NCI-H1105 treated with DMSO at 0.1 percent for 48 hours (cell line): ENCODE measurements at regions not wholly inside any gene's neighbourhood (a gene's known extent, or its start where the extent isn't known, plus 50 kb on each side); places are given as distances from the start of the nearest gene placed in this dataset.

Experiments
- DNase-seq: peaks from one replicate; lab custom pipeline; 2025; lab: John Stamatoyannopoulos, UW

DNA sequence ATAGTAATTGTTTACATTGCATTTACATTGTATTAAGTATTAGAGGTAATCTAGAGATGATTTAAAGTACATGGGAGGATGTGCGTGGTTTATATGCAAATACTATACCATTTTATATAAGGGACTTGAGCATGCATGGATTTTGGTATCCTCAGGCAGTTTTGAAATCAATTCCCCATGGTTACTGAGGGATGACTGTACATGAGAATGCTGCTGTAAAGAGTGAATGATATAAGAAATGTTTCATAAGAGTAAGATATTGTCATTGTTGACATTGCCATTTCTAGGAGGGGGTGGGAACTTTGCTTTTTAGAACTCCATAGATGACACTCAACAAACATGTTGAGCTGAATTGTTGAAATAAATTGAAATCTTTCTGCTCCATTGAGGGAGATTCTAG lies 185.0 kb downstream of the SEMA6A start:
- DNase-seq = no peak

DNA sequence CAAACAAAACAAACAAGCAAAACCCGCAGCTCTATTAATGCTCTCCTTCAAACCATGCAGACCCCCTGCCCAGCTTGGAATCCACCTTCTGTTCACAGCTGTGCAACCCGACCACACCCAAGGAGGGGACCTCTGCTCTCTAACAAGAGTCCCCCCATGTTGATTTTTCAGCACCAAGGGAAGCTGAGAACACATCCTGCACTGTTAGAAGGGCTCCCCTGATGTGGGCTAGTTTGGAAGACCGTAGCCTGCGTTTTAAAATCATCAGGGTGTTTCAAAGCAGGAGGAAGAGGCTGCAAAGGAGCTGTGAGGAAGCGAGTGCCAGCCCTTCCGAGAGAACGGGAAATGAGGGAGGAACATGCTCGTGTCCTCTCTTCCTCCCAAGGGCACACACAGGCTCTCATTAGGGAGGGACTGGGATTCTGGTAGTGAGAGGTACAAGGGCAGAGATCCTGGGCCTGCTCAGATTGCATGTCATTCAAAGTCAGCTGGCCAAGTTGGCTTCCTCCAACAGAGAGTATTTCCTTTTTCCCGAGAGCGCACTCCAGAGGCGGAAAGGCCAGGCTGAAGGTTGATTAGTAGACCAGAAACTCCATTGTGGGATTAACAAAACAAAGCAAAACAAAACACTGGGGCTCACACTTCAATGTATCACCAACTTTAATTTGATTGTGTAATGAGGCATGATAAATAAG lies 185.9 kb downstream of the SEMA6A start:
- no peak for DNase-seq

DNA sequence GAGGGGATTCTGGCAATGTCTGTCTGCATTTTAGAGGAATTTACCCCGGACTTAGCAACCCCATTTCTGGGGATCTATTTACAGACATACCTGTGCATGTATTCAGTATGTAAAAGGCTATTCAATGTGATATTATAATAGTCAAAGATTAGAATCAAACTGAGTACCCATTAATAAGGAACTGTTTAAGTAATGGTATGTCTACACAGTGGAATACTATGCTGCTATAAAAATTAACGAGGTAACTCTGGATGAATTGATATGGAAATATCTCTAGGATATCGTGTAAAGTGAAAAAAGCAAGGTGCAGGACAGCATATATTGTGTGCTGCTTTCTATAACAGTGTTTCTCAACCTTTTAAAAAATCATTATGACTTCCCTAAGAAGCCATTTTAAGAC lies 186.9 kb downstream of the SEMA6A start:
- DNase-seq = no peak

DNA sequence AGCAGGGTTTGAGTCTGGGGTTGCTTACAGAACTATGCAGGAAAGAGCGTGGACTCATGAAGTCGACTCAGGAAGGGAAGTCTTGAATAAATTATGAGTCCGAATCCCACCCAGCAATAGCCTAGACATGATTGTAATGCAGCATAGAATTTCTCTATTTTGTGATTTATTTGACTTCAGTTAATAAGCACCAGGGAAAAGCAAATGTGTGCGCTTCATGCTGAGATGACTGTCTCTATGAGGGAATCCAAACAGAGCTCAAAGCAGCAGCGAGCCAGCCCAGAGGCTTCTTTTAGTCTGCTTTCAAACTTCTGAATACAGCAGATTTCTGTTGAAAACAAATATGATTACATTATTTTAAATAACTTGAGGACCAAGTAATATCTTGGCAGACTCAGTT lies 188.0 kb downstream of the SEMA6A start:
- no peak for DNase-seq

DNA sequence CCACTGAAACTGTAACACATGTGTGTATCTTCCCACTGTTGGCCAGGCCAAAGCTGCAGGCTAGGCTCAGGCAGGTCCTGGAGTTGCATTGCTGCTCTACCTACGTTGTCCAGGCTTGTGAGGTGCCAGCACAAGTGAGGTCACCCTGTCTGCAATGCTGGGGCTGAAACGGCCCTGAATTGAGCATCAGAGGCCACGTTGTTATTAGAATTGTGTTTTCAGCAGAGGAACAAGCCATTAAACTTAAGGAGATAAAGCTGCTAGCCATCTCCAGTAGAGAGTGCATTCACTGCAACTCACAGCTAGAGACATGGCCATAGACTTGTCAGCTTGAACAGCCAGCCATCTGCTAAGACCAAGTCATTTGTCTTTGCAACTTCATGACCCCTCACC lies 191.8 kb downstream of the SEMA6A start:
- no peak for DNase-seq

DNA sequence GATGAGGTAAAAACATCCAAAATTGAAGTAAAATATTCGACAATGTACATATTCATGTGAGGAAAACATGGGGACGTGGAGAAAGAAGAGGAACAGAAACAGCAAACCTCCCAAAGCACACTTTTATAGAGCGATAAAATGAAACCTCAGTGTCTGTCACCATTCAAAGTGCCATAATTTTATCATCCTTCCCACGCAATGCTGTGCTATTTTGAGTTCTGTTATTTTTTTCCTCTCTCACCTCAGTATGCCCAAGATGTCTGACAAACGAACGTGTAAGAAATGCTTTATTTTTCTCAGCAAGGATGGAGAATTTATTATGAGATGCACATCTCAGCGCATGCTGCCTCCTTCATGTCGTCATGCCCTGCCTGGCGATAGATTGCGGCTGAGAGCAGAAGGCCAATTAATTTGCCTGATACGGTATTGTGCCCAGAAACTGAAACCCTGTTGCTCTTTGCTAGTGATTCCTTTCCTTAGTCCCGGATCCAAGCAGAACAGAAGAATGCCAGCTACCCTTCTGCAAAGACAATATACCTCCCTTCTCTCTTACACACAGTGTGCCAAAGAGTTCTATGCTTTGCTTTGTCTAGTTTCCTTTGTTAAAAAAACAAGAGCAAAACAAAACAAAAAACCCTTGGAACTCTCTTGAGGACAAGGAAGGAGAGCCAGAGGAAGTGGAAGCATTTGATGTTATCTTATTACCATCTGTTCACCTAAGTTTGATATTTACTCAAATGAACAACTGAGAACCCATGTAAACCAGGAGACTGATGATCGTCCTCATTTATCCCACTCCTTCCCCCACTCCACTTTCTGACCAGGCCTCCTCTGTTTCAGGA lies 192.4 kb downstream of the SEMA6A start:
- DNase-seq = no peak

DNA sequence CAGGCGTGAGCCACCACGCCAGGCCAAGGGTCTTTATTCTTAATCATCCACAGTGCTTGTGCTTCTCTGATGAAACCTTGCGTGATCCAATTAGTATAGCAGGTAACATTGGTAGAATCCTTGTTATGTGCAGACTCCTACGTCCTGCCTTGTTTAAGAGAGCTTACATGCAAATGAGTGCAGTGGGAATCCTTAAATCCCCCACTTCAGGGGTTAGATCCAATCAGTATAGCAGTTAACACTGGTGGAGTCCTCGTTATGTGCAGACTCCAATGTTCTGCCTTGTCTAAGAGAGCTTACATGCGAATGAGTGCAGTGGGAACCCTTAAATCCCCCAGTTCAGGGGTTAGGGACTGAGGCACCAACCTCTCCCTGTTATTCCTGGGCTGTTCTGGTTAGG lies 193.4 kb downstream of the SEMA6A start:
- DNase-seq = no peak

DNA sequence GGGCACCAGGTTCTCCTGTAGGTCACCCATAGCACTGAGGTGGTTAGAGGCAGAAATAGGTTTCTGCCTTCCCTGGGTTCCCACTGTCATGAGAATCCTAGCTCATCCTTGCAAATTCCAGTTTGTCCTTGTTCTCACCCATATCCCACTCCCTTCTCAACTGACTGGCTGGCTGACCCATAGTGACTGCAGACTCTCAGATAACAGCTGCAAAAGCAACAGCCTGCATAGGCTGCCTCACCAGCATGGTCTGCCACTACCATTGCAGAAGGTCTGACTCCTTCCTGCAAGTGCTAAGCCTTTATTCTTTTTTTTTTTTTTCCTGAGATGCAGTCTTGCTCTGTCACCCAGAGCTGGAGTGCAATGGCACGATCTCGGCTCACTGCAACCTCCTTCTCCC lies 194.0 kb downstream of the SEMA6A start:
- no peak for DNase-seq

DNA sequence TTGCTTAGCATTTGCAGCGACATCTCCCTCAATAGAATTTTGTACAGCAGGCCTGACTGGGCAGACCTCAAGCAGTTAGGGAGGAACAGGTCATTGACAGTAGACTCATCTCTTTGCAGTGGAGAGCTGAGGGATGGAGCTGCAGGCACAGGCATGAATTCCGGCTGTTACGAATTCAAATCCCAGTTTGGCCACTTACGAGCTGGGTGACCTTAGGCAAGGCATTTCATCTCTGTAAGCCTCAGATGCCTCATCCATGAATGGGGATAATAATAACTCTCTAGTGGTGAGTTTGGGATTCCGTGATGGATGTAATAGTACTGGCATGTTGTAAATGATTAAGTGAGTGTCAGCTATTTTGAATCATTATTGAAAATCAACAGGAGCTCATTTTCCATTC lies 195.3 kb downstream of the SEMA6A start:
- DNase-seq = no peak

DNA sequence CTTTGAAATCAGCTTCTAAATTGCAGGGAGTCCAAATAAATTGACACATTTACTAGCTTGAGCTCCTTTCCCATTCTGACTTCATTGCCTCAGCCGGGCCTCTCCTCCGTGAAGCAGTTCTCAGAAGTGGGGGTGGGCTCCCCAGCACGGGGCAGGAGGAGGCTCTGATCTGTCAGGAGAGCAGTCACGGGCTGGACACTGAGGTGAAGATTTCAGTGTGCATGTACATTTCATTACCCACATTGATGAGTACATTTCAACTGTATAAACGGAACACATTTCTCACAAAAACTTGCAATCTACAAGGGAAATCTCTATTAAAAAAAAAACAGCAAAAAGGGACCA lies 195.9 kb downstream of the SEMA6A start:
- DNase-seq = no peak

DNA sequence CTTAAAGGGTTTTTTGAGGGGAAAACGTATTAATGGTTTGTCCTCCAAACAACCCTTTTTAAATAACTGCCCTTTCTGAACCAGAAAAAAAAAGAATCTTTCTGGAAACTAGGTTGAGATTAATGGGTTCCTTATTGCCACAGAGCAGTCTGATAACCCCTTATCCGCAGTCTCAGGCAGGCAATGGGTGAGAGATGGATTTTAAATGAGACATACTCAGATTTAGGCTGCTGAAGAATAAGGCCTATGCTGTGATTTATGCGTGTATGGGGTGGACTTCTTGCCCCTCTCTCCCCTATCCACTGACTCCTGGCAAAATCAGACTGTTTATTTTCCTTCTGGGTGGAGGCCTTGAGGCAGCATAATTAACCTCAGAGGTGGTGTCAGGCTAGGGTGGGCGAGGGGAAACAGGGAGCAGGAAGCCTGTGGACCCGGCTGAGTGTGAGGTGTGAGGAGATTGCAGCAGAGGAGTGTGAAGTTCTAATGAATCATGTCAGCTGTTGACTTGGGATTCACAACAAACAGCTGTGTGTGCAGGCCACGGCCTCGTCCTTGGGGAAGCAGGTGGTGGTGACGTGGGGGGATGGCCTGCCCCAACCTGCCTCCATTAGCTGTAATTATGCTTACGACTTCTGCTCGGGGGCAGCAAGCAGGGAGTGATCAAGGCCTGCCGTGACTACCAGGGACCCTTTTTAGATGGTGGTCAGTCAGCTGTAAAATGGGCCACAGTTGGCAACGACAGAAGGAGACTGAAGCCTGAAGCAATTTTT lies 196.4 kb downstream of the SEMA6A start:
- DNase-seq = peak; percentile 91

DNA sequence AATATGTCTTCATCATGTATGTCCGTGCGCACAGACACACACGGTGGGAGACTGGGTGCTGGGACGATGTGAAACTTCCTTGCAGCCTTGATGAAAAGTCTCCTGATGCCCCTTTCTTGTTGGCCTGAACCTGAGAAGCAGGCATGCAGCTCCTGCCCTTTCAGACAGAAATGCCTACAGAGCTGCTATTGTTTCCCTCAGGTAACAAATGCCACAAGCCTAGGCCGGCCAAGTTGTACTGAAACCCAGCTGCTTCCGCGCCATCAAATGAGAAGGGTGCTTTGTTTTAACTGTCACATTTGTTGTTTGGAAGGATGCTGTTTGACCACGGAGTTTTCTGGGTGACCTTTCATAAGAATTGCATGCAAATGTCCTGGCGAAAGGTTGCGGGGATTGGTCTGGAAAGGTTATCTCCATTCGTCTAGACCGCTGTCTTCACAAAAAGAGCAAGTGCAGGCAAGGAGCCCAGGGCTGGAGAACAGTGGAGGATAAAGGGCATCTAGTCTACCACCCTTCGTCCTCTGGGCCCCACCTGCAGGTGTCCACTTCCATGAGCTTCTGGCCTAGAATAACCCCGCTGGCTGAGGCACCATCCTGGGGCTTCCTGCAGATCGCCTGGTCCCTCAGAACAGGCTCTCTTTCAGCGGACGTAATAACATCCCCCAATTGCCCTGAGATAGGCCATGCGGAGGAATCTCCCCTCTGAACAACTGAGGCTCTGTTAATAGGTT lies 197.2 kb downstream of the SEMA6A start:
- no peak for DNase-seq

DNA sequence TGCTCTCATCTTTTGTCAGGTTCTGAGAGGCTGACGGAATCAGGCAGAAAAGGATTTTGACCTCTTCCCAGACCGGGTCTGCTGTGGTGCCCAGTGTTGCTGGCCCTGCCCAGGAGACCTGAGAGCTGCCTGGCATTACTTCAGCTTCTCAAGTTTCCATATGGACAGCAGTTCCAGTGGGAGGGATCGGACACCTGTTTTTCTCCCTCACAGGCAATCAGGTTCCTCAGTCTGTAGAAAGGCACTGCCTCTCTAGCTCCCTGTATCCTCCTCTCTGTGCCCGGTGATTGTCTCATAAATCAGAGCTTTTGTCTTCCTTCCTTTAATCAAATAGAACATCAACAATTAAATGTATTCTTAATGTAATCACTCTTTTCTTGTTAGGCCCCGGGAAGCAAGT lies 198.7 kb downstream of the SEMA6A start:
- DNase-seq = no peak

DNA sequence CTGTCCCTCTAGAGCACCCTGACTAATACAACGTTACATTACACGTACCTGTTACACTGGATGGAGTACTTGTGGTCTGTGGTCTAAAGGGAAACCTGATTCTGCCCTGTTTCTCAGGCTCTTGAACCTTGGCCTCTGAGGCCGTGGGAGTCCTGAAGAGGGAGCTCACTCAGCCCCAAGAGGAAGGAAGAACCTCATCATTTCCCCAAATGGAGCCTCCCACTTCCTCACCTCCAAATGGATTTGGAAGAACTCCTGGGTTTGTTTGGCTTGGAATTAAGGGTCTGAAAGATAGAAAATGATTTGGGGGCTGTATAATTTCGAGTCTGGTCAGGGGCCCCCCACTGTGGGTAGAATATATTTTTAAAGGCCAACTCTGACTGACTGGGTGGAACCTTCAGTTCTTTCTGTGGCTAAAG lies 200.2 kb downstream of the SEMA6A start:
- no peak for DNase-seq

DNA sequence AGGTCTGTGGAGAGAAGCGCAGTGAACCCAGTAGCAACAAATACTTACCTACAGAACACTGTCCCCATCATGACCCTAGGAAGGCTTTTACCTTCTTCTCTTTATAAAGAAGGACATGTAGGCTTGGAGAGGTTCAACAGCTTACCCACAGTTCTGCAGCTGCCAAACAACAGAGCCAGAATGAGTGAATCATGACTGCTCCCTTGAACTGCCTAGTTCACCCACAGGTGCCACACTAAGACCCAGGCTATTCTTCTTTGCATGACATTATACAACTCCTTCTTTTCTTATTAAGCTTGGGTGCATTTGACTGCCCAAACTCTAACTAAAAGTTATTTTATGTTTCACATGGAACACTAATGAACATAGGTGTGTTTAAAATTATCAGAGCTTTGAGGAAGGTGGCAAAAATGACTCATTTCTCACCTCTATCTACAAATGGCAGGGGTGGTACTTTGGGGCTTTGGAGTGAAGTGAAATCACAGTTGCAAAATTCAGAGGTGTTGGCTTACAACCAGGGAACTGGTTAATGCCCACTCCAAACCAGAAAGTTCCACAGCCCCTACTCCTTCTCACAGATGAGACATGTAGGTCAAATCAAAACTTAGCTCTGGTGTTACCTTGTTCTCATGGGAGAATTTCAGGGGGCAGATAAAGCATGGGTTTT lies 201.6 kb downstream of the SEMA6A start:
- DNase-seq = no peak

DNA sequence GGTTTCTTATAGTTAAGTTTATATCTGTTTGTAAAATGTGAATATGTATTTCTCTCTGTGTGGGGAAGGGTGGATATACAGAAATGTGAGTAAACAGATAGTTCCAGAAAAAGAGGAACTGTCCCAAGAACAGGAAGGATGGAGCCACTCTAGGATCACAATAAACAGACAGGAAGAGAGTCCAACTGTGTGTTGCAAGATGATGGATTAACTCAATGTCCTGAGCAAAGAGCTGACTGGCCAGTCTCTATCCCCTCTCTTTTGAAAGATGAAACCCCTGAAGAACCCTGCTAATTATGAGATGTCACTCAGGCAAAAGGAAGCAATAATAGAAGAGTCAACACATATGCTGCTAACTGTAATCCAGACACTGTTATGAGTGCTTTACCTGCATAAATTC lies 202.7 kb downstream of the SEMA6A start:
- no peak for DNase-seq

DNA sequence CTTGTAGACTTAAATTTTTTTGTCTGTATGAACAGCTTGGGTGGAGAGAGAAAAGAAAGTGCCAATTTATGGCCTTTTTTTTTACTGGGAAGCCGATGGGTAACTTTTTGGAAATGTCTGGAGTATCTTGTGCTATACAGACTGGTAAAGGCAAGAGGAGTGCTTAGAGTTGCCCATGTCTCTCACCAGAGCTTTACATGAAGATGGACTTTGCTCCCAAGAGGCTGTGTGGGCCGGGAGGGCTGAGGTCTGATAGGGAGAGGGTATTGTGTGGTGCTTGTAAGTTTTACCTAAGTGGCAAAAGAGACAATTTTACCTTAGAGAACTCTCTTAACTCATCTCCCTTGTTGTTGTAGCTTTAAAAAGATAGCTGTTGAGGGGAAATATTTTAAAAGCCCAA lies 203.2 kb downstream of the SEMA6A start:
- DNase-seq = no peak

DNA sequence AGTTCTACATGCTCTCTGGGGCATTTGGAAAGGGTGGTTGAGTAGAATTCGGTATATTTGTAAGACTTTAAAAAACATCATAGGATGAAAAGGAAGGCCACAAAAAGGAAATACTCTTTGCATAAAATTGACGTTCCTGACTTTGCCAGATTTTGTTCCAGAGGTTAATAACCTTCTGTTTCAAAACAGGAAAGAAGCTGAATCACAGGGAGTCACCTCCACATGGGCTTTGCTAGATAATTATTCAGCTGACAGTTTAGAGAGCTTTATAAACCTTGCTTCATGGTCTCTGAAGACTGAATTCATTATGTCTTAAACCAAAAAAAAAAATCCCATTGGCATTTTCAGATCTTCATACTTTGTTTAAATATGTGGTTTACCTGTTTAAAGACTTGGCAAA lies 203.7 kb downstream of the SEMA6A start:
- DNase-seq = no peak

DNA sequence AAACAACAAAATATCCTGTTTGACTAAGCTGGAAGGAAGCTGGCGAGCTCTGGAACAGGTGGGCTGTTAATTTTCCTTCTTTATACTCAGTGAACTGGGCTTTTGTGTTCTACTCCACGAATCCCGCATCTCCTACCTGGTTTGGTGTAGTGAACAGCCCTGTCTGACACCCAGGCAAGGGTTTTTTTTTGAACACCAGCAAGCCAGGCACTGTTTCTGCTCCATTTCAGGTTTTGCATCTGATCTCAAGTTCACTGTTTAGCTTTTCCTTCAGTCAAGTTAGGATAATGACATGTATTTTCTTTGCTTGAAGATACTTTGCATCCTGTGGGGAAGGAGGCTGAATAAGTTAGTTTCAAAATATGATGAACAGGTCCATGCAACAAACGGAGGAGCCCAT lies 204.5 kb downstream of the SEMA6A start:
- no peak for DNase-seq

DNA sequence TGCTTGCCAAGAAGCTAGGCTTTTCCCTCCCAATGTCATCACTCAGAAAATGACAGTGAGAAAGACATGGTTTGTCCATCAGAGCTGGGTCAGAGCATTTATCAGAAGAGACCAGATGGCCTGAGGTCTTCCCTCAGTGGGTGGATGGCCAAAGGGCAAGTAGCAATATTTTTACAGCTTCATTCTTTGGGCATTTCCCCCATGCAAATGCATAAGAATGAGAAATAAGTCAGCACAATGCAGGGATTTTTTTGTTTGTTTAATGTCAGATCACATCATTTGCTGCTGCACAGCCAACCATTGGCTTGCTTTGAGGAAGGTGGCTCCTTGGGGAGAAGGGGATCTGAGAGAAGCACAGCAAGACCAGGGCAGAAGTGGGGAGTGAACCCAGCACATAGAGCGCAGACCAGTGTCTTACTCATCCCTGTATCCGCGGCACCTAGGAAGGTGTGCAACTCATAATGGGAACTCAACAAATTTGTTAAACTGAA lies 209.6 kb downstream of the SEMA6A start:
- no peak for DNase-seq

DNA sequence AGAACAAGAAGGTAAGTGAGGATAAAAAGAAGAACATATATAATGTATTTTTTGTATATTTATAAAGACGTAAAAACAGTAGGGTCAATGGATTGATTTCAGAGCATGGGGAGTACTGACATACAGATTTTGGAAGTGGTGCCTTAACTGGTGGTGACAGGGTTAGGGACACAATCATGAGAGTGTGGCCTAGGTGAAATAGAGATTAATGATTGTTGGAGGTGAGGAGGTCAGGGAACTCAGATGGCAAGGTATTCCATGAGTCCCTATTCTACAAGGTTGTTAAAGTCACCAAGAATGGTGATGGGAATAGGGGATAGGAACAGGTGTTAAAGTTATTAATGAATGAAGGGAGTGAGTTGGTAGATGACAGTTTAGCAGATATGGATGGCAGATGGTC lies 210.8 kb downstream of the SEMA6A start:
- no peak for DNase-seq
